HG02943 (cell line): ENCODE measurements at regions not wholly inside any gene's neighbourhood (a gene's known extent, or its start where the extent isn't known, plus 50 kb on each side); places are given as distances from the start of the nearest gene placed in this dataset.
"Not testable (repeated sequence)": the region's sequence is repeated elsewhere in the genome, so short reads cannot be mapped to it uniquely, and the experiment has no call there.

ENCODE experiments used
- ATAC-seq: cut with Tn5 transposase; IDR thresholded peaks from one replicate; pipeline ENCODE4 v1.9.1; 2021; ENCODE audit warnings: mild to moderate bottlenecking, low read depth, moderate library complexity; ENCODE audit not compliant: unreplicated experiment

DNA sequence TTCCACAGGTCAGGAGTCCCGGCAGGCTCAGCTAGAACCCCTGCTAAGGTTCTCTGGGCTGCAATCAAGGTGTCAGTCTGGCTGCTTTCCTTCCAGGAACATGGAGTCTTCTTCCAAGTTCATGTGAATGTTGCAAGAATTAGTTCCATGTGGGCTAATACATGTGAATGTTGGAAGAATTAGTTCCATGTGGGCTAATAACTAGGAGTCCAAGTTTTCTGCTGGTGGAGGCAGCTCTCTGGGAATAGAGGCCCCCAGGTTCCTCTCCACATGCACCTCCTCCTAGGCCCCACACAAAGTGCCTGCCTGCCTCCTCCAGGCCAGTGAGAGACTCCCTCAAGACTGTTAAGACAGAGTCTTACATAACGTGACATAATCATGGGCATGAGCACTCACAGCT is 140.8 kb upstream of the SLC35G4 start:
- ATAC-seq: no peak

- no peak for ATAC-seq
Measured at GRCh38 chr18:11468120-11468519, 141.3 kb upstream of the SLC35G4 start.

DNA sequence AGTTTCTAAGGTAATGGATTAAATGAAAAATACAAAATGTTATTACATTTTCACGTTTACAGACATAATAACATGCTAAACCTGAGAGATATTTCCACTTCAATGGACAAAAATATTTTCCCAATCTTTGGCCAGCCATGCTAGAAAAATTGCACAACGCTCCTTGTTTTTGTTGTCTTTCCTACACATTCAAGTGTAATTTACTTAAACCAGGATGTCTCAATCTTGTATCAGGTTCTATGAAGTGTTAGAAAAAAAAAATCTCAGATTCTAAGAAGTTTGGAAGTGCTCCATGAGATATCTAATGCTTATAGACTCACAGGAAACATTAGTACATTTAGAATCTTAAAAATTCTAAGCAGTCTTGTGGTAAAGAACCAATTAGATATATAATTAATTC is 141.8 kb upstream of the SLC35G4 start:
- ATAC-seq: no peak

- ATAC-seq: no peak
Measured at GRCh38 chr18:11464129-11464528, 145.3 kb upstream of the SLC35G4 start.

GRCh38 chr18:11458447-11458846 is 150.9 kb upstream of the SLC35G4 start:
- no peak for ATAC-seq

- ATAC-seq: not testable (repeated sequence)
Measured at GRCh38 chr18:11457853-11458252, 151.5 kb upstream of the SLC35G4 start.

DNA sequence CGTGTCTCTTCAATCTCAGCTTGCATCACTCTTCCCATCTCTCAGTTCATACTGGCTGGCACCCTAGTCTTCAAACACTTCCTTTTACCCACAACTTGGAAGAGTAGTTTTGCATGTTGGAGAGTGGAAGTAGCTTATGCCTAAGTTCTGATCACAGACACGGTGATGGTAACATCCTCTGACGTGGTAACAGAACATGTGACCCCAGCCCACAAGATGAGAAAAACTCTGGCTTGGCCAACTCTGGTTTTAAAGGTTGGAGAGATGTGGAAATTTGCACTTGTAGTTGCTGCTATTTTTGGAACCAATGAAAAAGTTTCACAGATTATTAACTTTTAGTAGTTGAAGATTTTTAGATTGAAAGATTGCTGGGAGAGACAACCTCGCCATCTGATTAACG is 155.4 kb upstream of the SLC35G4 start:
- no peak for ATAC-seq

- not testable (repeated sequence) for ATAC-seq
Measured at GRCh38 chr18:11444169-11444568, 165.2 kb upstream of the SLC35G4 start.

- no peak for ATAC-seq
Measured at GRCh38 chr18:11437046-11437445, 172.3 kb upstream of the SLC35G4 start.

GRCh38 chr18:11432360-11432811 is 177.0 kb upstream of the SLC35G4 start:
- no peak for ATAC-seq

GRCh38 chr18:11429876-11430275 is 179.5 kb upstream of the SLC35G4 start:
- no peak for ATAC-seq

GRCh38 chr18:11425211-11425610 is 184.2 kb upstream of the SLC35G4 start:
- ATAC-seq: no peak

GRCh38 chr18:11419338-11419737 is 190.1 kb upstream of the SLC35G4 start:
- no peak for ATAC-seq

DNA sequence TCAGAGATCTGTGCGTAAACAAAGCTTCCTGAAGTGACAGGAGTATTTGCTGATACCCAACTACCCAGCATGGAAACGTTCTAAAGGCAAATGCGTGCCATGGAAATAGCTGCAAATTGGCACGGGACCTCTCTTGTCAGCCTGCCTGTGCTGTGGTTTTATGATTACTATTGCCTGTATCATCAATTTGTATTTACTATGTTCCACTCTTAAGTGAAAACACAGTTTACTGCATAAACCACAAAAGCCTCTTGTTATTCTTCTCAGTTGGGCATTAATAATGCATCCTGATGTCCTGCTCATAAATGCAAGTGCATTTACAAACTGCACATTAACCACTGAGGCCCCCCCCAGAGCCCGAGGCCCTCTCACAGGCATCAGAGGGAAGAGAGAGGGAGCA is 196.6 kb upstream of the SLC35G4 start:
- no peak for ATAC-seq

GRCh38 chr18:11411048-11411447 is 198.3 kb upstream of the SLC35G4 start:
- ATAC-seq: no peak

- no peak for ATAC-seq
Measured at GRCh38 chr18:11408555-11409065, 200.8 kb upstream of the SLC35G4 start.

DNA sequence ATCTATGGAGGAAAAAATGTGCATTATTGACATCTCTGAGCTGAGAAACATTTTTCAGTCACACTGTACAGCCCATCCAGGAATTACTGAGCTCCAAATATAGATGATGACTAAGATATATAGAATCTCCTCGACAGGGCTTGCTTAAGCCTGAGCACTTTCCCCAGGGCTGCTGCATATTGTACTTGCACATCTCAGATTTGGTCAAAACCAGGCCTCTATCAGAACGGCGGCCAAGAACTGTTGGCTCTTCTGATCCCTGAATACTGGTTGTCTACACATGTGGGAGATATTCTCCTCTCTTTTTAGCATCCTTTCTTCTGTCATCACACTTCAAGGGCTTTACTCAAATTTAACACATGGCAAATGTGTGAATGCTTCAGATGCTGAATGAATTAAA is 201.5 kb upstream of the SLC35G4 start:
- no peak for ATAC-seq

- no peak for ATAC-seq
Measured at GRCh38 chr18:11405804-11406203, 203.6 kb upstream of the SLC35G4 start.

DNA sequence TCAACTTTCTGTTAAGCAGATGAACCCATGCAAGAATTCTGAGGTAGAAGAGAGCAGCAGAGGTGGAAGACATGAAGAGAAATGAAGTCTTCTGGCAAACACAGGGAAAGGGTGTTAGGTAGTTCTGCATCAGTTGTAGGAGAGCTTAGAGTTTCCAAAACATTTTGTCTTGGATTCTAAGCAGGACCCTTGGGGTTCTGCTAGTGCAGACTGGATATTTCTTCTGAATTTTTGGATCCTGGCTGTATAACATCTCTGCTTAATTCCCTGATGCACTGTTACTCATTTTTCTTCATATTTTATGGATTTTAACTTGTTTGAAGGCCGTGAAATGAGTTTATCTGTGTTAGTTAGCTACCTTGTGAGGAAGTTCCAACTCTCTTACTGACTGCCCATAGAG is 208.7 kb upstream of the SLC35G4 start:
- no peak for ATAC-seq

DNA sequence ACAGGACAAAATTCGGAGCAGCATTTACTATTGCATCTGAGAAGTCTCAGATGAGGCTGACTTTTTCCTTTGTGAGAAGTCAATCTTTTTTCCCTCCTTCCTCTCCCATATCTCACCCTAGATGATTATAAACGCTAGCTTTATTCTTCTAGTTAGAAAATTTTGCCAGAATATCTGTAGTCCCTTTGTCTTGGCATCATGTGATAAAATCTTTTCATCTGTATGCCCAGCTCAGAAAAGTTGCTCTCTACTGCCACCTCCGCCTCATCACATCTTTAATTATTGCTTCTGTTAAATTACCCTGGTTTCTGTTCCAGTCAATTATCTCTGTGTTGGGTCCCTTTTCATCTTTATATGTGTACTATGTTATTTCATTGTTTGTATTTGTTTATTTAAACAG is 210.8 kb upstream of the SLC35G4 start:
- ATAC-seq: no peak

GRCh38 chr18:11392980-11393885 is 216.2 kb upstream of the SLC35G4 start:
- no peak for ATAC-seq

- ATAC-seq: no peak
Measured at GRCh38 chr18:11392292-11392691, 217.1 kb upstream of the SLC35G4 start.
